Right lobe of liver (tissue), 4 donors: ENCODE measurements at regions not wholly inside any gene's neighbourhood (a gene's known extent, or its start where the extent isn't known, plus 50 kb on each side); places are given as distances from the start of the nearest gene placed in this dataset.

Source experiments
- POLR2A ChIP-seq: fragments of 450-650 bp; IDR thresholded peaks from one replicate; pipeline ENCODE4 v1.6.1; 2017; ENCODE audit warnings: antibody characterized with exemption, mild to moderate bottlenecking
- TF ChIP-seq, protein P1 (sequence below), 4 donors: fragments of 200-600 bp in 3 of 4; fragments of 450-650 bp in 1 of 4; IDR thresholded peaks; one replicate each; pipeline versions ENCODE4 v1.5.1 to v1.8.0; 2016 to 2022; ENCODE audit warnings: antibody characterized with exemption in 4 of 4, mild to moderate bottlenecking in 2 of 4
- donor health status: DM: no; HTN: no; CAD: no.
- donor health status: DM: no; HTN: no; CAD: no.
- donor health status: DM: no; HTN: yes; CAD: no.

DNA sequence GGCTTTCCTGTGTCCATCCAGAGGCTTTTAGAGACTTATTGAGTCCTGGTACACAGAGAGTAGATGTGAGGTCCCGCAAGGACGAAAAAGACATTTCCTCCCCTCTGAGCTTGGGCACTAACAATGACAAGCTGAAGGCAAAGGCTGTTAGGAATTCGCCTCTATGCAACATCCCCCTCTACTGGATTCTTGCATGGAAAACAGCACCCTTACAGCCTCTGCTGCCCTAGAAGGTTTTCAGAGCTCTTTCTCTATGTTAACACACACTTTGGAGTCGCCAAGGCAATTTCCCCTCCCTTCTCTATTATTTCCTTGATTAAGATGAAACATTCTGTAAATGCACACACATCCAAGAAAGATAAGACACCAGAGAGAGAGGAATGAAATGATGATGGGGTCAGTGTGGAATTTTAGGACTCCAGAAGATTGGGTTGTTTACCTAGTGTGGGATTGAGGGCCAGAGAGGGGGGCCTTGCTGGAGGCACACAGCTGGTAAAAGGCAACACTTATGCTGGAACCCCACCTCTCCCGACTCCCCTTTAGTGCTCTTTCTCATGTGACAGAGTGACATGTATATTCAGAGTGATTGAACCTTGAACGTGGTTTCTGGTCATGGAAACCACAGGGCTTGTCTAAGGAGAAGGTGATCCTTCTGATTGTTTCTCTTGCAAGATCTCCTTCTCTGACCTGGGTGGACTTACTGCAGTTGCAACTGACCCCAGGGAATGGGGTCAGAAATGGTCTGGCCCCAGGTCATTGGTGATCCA lies 300.7 kb downstream of the CLIC5 start:
- TF ChIP-seq, protein P1, sequence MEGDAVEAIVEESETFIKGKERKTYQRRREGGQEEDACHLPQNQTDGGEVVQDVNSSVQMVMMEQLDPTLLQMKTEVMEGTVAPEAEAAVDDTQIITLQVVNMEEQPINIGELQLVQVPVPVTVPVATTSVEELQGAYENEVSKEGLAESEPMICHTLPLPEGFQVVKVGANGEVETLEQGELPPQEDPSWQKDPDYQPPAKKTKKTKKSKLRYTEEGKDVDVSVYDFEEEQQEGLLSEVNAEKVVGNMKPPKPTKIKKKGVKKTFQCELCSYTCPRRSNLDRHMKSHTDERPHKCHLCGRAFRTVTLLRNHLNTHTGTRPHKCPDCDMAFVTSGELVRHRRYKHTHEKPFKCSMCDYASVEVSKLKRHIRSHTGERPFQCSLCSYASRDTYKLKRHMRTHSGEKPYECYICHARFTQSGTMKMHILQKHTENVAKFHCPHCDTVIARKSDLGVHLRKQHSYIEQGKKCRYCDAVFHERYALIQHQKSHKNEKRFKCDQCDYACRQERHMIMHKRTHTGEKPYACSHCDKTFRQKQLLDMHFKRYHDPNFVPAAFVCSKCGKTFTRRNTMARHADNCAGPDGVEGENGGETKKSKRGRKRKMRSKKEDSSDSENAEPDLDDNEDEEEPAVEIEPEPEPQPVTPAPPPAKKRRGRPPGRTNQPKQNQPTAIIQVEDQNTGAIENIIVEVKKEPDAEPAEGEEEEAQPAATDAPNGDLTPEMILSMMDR (IDR thresholded peaks at IDR 0.05) = peak; percentile 77 to 81 (median 78)
- no peak for TF ChIP-seq POLR2A
